ENCODE measurements at regions not wholly inside any gene's neighbourhood (a gene's known extent, or its start where the extent isn't known, plus 50 kb on each side); places are given as distances from the start of the nearest gene placed in this dataset.
A peak's percentile ranks its signal among the peaks of the same experiment; 100 is the strongest.

DNA sequence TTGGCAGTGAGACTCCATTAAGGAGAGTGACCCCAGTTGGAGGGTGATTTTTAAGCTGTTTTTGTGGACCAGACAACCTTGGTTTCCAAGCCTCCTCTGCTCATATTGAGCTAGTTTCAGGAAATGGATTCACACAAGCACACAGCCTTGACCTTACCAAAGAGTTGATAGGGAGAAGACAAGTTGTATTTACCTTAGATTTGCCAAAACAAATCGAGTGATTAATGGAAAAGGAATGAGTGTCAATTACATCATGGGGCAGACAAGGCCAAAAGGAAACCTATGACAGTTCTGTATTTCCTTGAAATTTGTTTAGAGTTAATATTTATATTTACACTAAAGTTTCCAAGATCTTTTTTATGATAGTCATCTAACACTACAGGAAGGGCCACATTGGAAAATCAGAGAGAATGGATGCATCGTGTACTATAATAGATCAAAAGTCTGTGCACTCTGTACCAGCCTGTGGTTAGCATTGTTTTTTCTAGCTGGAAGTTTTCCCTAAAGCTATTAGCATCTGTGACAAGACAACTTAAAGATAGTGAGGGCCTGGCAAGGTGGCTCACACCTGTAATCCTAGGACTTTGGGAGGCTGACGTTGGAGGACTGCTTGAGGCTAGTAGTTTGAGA lies 86.0 kb upstream of the FER start:
- no peak for DNase-seq (ENCODE audit: low spot score)
- intact Hi-C loops (cut with micrococcal nuclease): no loop called here
- H3K4me3 Mint-ChIP-seq: no peak overlapping the region
- no peaks in the 10 kb centered on the region for H3K36me3 Mint-ChIP-seq (ENCODE audit: low read depth)
- no peaks in the 10 kb centered on the region for H3K4me1 Mint-ChIP-seq (ENCODE audit: low read depth)
- H3K27me3 Mint-ChIP-seq (ENCODE audit: insufficient read depth): peaks cover 3% of the 10 kb centered on the region
- no peaks in the 10 kb centered on the region for H3K9me3 Mint-ChIP-seq
- no peak overlapping the region for H3K27ac Mint-ChIP-seq

GRCh38 chr5:108661024-108661423 lies 86.7 kb upstream of the FER start:
- H3K4me1 Mint-ChIP-seq (ENCODE audit: low read depth): no peaks in the 10 kb centered on the region

DNA sequence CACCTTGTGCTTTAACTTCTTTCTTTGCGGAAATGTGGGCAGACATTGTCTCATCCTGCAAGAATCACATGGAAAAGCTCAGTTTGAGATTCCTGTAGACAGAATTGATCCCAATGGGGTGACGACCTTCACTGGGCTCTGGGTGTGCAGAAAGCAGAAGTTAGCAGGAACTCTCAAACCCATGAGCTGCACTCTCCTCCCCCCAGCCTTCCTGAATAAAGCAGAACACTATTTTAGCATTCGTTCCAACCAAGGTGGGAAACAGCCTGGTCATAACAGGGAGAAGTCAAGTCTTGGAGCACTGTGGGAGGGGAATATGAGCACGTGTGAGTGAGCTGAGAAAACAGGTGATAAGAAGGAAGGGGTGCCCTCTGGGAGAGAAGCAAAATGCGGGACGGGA lies 87.4 kb upstream of the FER start:
- Mint-ChIP-seq H3K4me1 (ENCODE audit: low read depth) (no peaks in the 10 kb centered on the region), H3K4me3 (no peak overlapping the region), H3K27me3 (ENCODE audit: insufficient read depth) (peaks cover 7% of the 10 kb centered on the region), H3K27ac (no peak overlapping the region), H3K36me3 (ENCODE audit: low read depth) (no peaks in the 10 kb centered on the region), H3K9me3 (no peaks in the 10 kb centered on the region)
- no peak for DNase-seq (ENCODE audit: low spot score)
- intact Hi-C loops (cut with micrococcal nuclease): no loop called here

More at GRCh38 chr5:108661024-108661423, 86.7 kb upstream of the FER start:
- Mint-ChIP-seq H3K36me3 (ENCODE audit: low read depth) (no peaks in the 10 kb centered on the region), H3K27me3 (ENCODE audit: insufficient read depth) (peaks cover 4% of the 10 kb centered on the region), H3K4me3 (no peak overlapping the region), H3K27ac (no peak overlapping the region), H3K9me3 (no peaks in the 10 kb centered on the region)
- DNase-seq (ENCODE audit: low spot score): no peak
- intact Hi-C loops (cut with micrococcal nuclease): no loop called here

- intact Hi-C loops (cut with micrococcal nuclease): no loop called here
- H3K36me3 Mint-ChIP-seq (ENCODE audit: low read depth): no peaks in the 10 kb centered on the region
- H3K27ac Mint-ChIP-seq: no peak overlapping the region
- DNase-seq (ENCODE audit: low spot score): no peak
- peaks cover 7% of the 10 kb centered on the region for H3K27me3 Mint-ChIP-seq (ENCODE audit: insufficient read depth)
- no peak overlapping the region for H3K4me3 Mint-ChIP-seq
- H3K4me1 Mint-ChIP-seq (ENCODE audit: low read depth): no peaks in the 10 kb centered on the region
- no peaks in the 10 kb centered on the region for H3K9me3 Mint-ChIP-seq
Measured at GRCh38 chr5:108659531-108659930, 88.2 kb upstream of the FER start.

DNA sequence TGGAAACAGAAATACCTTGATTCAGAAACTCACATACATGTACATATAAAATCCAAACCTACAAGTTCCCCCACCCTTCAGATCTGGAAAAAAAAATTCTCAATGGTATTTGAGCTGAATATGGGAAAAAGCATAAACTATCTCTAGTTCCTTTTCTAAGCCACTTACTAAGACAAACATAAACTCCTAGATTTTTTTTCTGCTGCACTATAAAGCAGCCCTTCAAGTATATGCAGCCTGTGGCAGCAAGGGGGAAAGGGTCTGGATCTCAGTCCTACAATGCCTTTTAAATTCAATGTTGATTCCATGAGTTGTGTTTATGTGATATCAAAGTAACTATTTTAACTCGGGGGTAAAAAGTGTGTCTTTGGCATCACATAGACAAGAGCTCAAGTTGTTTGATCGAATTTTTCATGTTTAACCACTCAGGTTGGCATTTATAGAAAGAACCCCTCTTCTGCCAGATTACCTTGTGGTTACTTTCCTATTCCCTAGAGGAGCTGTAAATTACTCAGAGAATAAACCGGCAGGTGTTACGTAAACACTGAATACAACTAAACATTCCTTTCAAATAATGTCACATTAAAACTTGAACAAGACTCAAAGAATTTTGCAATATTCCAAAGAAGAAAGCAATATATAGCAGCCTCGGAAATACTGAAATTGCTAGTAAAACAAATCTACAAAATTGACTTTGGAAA lies 91.8 kb upstream of the FER start:
- H3K4me3 Mint-ChIP-seq: no peak overlapping the region
- intact Hi-C loops (cut with micrococcal nuclease): no loop called here
- no peaks in the 10 kb centered on the region for H3K4me1 Mint-ChIP-seq (ENCODE audit: low read depth)
- no peaks in the 10 kb centered on the region for H3K9me3 Mint-ChIP-seq
- no peak overlapping the region for H3K27ac Mint-ChIP-seq
- DNase-seq (ENCODE audit: low spot score): no peak
- H3K27me3 Mint-ChIP-seq (ENCODE audit: insufficient read depth): peaks cover 11% of the 10 kb centered on the region
- H3K36me3 Mint-ChIP-seq (ENCODE audit: low read depth): no peaks in the 10 kb centered on the region

- Mint-ChIP-seq H3K27ac (no peak overlapping the region), H3K27me3 (ENCODE audit: insufficient read depth) (peaks cover 11% of the 10 kb centered on the region), H3K9me3 (no peaks in the 10 kb centered on the region), H3K36me3 (ENCODE audit: low read depth) (no peaks in the 10 kb centered on the region), H3K4me3 (no peak overlapping the region), H3K4me1 (ENCODE audit: low read depth) (no peaks in the 10 kb centered on the region)
- DNase-seq (ENCODE audit: low spot score): no peak
- intact Hi-C loops (cut with micrococcal nuclease): no loop called here
Measured at GRCh38 chr5:108654051-108654450, 93.6 kb upstream of the FER start.

DNA sequence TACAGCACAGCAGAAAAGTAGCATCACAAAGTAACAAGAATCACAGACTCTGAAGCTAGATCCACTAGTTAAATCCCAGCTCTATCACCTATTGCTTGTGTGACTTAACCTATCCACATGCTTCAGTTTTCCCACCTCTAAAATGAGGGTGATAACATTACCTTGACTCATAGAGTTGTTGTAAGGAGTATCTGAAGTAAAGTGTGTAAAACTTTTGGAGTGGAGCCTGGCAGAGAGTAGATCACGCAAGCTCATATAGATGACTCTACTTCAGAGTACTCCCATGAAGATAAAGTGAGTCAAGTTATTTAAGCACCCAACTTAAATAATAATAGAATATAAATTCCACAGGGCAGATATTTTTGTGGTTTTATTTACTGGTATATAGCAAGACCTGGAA lies 94.5 kb upstream of the FER start:
- Mint-ChIP-seq H3K4me1 (ENCODE audit: low read depth) (no peaks in the 10 kb centered on the region), H3K27ac (no peak overlapping the region)

GRCh38 chr5:108650997-108651396 lies 96.7 kb upstream of the FER start:
- Mint-ChIP-seq H3K27ac (no peak overlapping the region), H3K27me3 (ENCODE audit: insufficient read depth) (peaks cover 12% of the 10 kb centered on the region), H3K36me3 (ENCODE audit: low read depth) (no peaks in the 10 kb centered on the region), H3K9me3 (no peaks in the 10 kb centered on the region), H3K4me1 (ENCODE audit: low read depth) (no peaks in the 10 kb centered on the region), H3K4me3 (no peak overlapping the region)
- no peak for DNase-seq (ENCODE audit: low spot score)
- intact Hi-C loops (cut with micrococcal nuclease): no loop called here

More for the DNA sequence above, 94.5 kb upstream of the FER start:
- DNase-seq (ENCODE audit: low spot score): no peak
- intact Hi-C loops (cut with micrococcal nuclease): no loop called here
- Mint-ChIP-seq H3K36me3 (ENCODE audit: low read depth) (no peaks in the 10 kb centered on the region), H3K27me3 (ENCODE audit: insufficient read depth) (peaks cover 8% of the 10 kb centered on the region), H3K4me3 (no peak overlapping the region), H3K9me3 (no peaks in the 10 kb centered on the region)

DNA sequence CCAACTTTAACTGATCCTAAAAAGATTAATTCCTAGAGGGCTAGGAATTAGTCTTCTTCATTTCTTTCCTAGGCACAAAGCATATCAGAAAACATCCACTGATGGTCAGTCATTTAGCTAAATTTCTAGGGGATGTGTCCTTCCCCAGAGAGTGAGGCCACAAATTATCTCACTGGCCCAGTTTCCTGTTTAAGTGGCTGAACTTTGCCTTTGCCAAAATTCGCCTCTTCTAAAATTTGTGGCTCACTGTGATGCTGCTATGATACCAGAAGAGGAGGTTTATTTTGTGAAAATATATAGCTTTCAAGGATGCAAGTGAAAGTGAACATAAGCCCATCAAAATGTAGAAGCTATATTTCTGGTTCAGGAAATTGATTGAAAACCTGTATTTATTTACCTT lies 98.1 kb upstream of the FER start:
- peaks cover 9% of the 10 kb centered on the region for H3K27me3 Mint-ChIP-seq (ENCODE audit: insufficient read depth)
- H3K9me3 Mint-ChIP-seq: no peaks in the 10 kb centered on the region
- intact Hi-C loops (cut with micrococcal nuclease): no loop called here
- no peak overlapping the region for H3K4me3 Mint-ChIP-seq
- H3K4me1 Mint-ChIP-seq (ENCODE audit: low read depth): no peaks in the 10 kb centered on the region
- H3K27ac Mint-ChIP-seq: no peak overlapping the region
- no peak for DNase-seq (ENCODE audit: low spot score)
- no peaks in the 10 kb centered on the region for H3K36me3 Mint-ChIP-seq (ENCODE audit: low read depth)

DNA sequence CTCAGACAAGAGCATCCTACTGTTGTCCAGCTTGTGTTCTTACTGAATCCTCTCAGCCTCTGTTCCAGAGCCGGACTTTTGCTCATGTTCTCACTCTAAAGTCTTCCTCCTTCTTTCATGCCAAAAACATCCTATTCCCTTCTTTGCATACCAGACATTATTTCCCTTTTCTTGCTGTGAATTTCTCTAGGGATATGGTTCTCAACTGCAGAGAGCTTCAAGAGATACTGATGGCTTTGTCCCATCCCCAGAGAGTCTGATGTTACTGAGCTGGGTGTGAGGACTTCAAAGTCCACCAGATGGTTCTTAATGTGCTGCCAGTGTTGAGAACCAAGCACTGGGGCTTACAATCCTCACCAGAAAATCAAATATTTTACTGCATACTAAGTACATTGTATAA lies 98.6 kb upstream of the FER start:
- no peaks in the 10 kb centered on the region for H3K9me3 Mint-ChIP-seq
- H3K36me3 Mint-ChIP-seq (ENCODE audit: low read depth): no peaks in the 10 kb centered on the region
- H3K4me1 Mint-ChIP-seq (ENCODE audit: low read depth): no peaks in the 10 kb centered on the region
- no peak overlapping the region for H3K27ac Mint-ChIP-seq
- peaks cover 9% of the 10 kb centered on the region for H3K27me3 Mint-ChIP-seq (ENCODE audit: insufficient read depth)
- intact Hi-C loops (cut with micrococcal nuclease): no loop called here
- no peak overlapping the region for H3K4me3 Mint-ChIP-seq
- DNase-seq (ENCODE audit: low spot score): no peak

DNA sequence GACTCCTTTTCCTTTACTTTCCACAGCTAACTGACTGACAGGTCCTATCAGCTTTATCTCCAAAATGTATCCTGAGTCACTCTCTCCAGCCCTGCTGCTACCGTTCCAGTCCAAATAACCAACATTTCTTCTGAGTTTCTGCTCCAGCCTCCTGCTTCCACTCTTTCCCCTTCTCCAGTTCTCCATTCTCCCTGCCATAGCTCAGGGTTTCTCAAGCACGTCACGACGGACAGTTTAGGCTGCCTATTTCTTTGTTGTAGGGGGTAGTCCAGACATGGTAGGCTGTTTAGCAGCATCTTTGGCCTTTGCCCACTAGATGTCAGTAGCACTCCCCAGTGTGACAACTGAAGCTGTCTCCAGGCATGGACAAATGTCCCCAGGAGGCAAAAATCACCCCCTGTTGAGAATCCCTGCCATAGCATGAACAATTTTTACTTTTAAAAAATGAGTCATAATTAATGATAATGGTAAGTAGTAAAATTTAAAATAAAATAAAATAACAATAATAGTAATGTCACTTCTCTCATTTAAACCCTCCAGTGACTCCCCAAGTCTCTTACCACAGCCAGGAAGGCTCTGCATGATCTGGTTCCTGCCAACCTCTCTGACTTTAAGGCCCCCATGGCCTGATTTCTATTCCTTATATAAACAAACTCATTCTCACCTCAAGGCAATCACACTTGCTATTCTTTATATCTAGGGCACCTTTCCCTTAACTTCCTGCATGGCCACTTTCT lies 105.4 kb upstream of the FER start:
- peak; percentile 11 for DNase-seq (ENCODE audit: low spot score)
- Mint-ChIP-seq H3K27me3 (ENCODE audit: insufficient read depth) (peaks cover 7% of the 10 kb centered on the region), H3K36me3 (ENCODE audit: low read depth) (no peaks in the 10 kb centered on the region), H3K4me1 (ENCODE audit: low read depth) (peaks cover 5% of the 10 kb centered on the region), H3K27ac (no peak overlapping the region), H3K4me3 (no peak overlapping the region), H3K9me3 (no peaks in the 10 kb centered on the region)
- intact Hi-C loops (cut with micrococcal nuclease): loop anchor here (2.0 to 5.0 kb wide), 3 partner anchors 796 to 1045 kb away; partner anchors contain the start of gene MAN2A1

GRCh38 chr5:108641596-108641995 lies 106.1 kb upstream of the FER start:
- Mint-ChIP-seq H3K4me3 (no peak overlapping the region), H3K9me3 (no peaks in the 10 kb centered on the region), H3K27me3 (ENCODE audit: insufficient read depth) (peaks cover 6% of the 10 kb centered on the region), H3K36me3 (ENCODE audit: low read depth) (no peaks in the 10 kb centered on the region), H3K4me1 (ENCODE audit: low read depth) (peaks cover 5% of the 10 kb centered on the region), H3K27ac (no peak overlapping the region)
- no peak for DNase-seq (ENCODE audit: low spot score)
- intact Hi-C loops (cut with micrococcal nuclease): loop anchor here (5.0 kb wide), 1 partner anchor 1046 kb away; the partner anchor contains the start of gene MAN2A1

GRCh38 chr5:108639366-108639765 lies 108.3 kb upstream of the FER start:
- Mint-ChIP-seq H3K9me3 (no peaks in the 10 kb centered on the region), H3K4me1 (ENCODE audit: low read depth) (peaks cover 5% of the 10 kb centered on the region)

More at GRCh38 chr5:108639366-108639765, 108.3 kb upstream of the FER start:
- intact Hi-C loops (cut with micrococcal nuclease): no loop called here
- Mint-ChIP-seq H3K27ac (no peak overlapping the region), H3K27me3 (ENCODE audit: insufficient read depth) (peaks cover 8% of the 10 kb centered on the region), H3K4me3 (no peak overlapping the region), H3K36me3 (ENCODE audit: low read depth) (no peaks in the 10 kb centered on the region)
- no peak for DNase-seq (ENCODE audit: low spot score)
